ENCODE measurements at regions not wholly inside any gene's neighbourhood (a gene's known extent, or its start where the extent isn't known, plus 50 kb on each side); places are given as distances from the start of the nearest gene placed in this dataset.

DNA sequence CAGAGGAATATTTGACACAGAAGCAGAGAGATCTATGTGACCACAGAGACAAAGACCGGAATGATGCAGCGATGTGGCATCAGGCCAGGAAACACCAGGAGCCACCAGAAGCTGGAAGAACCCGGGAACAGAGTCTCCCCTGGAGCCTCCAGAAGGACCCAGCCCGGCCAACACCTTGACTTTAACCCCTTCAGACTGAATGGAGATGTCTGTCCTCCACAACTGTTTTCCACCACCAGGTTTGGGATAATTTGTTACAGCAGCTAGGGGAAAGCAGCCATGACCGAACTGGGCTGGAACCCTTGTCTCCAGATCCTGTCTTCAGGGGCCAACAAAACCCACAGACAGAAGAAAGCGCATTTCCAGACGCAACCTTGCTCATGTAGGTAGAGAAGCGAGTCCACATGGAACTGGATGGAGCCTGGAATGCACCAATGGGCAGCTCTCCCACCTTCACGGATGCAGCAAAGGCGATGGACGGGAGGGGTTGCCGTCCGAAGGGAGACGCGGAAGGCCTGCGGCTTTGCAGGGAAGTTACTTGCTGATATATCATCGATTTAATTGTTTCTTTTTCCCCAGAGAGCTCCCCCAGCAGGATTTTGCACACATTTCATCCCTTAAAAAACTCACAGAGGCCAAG is 396.6 kb downstream of the NPHP4 start:
- DNase-seq = no peak

DNA sequence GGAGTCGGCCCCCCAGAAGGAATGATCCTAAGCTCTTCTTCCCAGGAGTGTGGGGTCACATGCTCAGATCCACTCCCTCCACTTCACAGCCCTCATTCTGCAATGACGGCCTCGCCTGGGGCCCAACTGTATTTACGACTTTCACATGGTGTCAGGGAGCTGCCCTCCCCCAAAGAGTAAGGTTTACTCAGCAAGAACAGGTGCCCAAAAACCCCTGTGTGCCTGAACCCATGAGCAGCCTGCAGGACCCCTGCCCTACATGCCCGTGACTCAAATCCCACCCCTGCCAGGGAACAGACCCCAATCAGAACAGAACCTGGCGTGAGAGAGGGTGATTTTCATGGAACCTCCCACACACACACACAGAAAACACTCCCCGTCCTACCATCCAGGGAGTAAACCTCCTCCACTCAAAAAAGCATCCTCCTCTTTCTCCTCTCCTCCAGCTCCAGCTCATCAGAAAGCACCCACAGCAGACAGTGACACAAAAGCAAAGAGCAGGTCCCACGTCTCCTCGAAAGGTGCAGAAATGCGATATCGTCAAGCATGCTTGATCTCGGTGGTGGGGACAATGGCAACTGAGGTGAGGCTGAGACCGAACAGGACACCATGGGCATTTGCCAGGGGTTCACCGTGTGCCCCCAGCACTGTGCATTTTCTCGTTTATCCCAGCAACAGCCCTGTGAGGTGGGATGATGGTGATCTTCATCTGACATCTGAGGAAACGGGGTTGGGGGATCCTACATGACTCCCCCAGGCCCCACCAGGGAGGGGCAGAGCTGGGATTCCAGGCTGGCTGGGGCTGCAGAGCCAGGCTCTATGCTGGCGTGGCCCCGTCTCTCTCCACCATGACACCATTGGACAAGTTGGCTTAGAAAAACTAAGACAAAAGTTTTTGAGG is 397.9 kb downstream of the NPHP4 start:
- DNase-seq = no peak

DNA sequence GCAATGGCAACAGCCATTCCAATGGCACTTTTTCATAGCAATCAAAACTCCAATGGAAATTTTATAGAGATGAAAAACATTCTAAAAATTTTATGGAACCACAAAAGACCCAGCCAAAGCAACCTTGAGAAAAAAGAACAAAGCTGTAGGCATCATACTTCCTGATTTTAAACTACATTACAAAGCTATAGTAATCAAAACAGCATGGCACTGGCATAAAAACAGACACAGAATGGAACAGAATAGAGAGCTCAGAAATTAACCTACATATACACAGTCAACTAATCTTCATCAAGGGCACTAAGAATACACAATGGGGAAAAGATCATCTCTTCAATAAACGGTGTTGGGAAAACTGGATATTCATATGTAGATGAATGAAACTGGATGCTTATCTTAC is 401.5 kb downstream of the NPHP4 start:
- no peak for DNase-seq

DNA sequence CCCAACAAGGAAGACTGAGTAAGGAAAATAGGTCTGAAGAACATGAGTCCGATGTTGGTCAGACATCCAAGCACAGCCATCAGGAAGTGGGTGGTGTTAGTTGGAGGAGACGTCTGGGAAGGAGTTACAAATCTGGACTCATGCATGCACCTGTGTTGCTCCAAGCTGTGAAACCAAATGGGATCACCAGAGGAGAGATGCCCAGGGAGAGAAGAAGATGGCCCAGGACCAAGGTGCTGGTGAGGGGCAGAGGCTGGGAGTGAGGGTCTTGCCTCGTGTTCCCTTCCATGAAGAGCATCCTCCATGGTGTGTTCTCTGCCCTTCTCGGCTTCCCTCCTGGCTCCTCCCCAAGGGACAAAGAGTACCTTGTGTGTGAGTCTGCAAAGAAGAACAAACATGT is 405.6 kb downstream of the NPHP4 start:
- DNase-seq = no peak

DNA sequence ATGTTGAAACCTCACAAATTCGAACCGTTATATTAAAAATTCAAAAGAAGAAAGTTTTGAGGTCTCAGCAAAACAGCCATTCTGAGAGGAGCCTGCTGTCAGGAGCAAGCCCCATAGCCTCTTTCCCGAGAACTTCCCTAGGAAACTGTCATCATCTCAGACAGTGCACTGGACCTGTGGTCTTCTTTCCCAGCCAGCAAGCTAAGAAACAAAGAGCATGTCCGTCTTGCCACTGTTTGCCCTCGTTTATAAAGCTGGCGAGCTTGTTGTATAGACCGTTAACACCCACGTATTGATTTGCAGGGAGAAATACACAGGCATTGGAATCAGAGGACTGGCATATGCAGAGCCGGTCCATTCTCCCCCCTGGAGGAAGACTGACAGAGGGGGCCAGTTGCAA is 407.0 kb downstream of the NPHP4 start:
- DNase-seq = no peak

DNA sequence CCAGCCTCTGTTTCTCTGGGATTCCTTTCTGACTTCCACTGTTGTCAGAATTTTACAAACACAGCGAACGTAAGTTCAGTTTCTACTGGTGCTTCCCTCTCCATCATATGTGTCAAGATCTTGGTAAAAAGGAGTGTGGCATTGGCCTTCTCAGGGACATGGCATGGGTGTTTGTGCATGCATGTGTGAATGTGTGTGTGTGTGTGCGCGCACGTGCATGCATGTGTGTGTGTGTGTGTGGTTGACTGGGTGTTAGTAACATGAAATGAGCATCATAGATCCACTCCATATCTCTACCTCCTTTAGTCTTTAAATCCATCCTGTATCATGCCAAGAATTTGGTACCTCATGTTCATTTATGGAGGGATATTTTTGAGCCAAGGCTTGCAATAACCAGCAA is 411.3 kb downstream of the NPHP4 start:
- no peak for DNase-seq

DNA sequence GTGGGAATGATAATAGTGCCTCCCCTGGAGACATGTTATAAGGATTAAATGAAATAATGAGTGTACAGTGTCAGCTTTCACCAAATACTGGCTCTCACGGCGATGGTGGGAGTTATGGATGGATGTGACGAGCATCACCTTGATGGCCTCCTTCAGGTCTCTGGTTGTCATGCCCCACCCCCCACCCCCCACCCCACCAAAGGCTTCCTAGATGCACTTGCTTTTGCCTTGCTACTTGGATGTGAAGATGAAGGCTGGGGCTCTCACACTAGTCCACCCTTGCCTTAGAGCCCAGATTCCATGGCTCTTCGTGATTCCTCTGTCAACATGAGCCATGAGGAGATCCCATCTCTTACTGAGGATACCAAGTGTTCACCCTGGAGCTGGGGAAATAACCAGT is 412.3 kb downstream of the NPHP4 start:
- no peak for DNase-seq

DNA sequence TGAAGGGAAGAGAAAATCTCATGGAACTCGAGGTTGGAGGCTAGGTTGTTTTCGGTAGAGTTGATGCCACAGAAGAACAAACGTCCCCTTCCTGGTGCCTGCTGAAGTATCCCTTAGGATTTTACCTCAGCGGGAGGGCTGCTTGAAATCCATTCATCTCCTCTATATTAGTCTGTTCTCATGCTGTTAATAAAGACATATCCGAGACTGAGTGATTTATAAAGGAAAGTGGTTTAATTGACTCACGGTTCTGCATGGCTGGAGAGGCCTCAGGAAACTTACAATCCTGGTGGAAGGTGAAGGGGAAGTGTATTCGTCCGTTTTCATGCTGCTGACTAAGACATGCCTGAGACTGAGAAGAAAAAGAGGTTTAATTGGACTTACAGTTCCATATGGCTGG is 413.5 kb downstream of the NPHP4 start:
- DNase-seq = no peak

DNA sequence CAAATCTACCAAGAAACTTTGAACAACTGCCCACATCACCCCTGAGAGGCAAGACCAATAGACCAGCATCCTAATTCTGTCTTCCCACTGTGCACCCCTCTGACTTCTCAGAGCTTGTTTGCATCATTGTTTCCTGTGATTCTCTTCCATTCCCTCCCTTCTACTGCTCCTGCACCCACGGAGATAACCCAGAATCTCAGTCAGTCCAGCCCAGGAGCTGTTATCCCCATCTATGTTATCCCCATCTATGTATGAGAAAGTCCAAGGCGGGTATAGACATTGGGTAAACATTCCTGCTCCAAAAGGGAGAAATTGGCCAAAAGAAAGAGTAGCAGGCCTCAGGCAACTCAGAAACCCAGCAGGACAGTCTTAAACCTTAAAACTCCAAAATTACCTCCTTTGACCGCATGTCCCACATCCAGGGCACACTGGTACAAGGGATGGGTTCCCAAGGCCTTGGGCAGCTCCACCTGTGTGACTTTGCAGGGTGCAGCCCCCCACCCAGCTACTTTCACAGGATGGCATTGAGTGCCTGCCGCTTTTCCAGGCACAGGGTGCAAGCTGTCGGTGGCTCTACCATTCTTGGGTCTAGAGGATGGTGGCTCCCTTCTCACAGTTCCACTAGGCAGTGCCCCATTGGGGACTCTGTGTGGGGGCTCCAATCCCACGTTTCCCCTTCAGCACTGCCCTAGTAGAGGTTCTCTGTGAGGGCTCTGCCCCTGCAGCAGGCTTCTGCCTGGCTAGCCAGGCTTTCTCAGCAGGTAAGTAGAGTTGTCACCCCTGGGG is 414.8 kb downstream of the NPHP4 start:
- DNase-seq = no peak

DNA sequence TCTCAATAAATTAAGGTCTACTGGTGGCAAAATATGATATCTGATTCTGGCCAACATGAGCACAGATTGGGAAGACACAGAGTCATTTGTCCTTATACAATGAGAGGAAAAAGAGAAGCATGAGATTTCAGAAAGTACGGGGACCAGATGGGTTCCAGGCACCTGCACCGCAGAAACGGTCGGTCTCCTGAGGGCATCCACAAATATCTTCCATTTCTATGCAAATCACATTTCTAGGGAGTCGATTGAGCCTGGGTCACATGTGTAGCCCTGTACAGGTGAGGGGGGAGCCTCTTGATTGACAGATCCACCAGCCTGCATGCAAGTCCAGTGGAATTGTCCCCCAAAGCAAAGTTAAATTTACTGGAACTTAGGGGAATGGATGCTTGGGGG is 415.6 kb downstream of the NPHP4 start:
- DNase-seq = no peak

DNA sequence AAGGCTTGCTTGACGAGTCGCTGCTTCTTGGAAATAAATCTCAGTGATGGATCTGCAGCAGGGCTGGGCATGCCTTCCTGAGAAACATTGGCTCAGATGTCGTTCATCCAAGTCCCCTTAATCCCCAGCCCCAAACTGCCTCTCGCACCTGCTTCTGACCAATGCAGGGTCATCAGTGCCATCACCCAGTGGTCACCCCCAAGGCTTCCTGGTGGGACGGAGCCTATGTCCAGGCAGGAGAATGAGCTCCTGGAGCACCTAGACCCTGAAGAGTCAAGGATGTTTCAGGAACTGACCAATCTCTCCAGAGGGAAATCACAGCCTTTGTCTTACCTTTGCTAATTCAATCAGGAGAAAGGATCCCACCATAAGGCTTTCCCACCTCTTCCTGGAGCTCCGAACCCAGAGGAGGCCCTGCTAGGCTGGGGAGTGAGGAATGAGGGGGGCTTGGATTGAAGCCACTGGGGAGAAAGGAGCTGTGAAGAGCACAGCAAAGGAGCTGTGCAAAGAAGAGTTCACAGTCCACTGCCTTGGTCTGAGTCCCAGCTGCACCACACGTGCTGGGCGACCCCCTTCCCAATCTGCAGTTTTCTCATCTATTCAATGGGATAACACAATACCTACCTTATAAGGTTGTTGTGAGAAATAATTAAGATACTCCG is 416.1 kb downstream of the NPHP4 start:
- DNase-seq = no peak

DNA sequence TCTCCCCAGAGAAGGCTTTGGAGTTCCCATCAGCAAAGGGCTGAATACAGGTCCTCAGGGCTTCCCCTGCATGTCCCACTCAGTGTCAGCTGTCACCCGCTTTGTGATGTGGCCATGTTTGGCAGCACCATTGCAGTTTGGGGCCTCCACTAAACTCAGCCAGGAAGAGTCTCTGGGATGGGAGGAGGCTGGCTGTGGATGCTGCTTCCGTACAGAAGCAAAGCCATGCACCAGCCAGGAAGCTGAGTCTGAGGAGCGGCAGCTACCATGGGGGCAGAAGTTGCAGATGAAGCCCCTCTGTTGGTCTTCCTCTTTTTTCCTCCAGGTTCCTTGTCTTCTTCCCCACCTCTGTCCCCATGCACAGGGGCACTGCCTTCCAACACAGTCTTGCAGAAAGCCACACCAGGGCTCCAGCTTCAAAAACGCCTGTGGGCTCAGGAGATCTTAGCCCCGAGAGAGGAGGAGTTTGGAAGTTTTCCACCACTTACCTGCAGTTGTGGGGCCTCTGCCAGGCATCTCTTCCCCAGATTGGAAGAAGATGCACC is 416.8 kb downstream of the NPHP4 start:
- no peak for DNase-seq

DNA sequence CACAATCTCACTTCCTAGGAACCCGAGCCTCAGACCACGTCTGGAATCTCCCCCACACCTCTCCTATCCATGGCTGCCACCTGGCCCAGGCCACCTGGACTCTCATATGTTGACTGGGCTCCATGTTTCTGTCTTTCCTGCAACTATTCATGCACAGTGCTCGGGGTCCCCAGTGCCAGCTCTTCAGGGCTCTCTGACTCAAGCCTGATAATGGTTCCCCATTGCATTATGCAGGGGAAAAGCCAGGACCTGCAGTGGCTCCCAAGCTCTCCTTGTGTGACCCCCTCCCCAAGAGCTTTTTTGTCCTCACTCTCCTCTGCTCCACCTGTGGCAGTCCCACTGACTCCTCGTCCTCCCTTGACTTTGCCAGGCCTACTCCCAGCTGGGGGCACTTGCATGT is 417.6 kb downstream of the NPHP4 start:
- no peak for DNase-seq

DNA sequence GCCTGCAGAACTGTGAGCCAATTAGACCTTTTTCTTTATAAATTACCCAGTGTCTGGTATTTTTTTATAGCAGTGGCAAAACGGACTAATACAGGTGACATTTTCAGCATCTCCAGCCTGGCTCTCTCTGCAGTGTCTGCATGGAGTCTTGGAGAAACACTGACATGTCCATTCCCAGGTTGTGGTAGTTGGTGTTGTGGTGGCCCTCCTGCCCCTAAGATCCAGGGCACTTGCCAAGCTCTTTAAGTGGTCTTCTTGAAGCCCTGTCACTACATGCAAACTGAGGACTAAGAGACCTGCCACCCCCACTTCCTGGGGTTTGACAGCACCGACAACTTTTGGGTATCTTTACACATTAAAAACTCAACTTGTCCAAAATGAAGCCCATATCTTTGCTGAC is 419.4 kb downstream of the NPHP4 start:
- DNase-seq = no peak

DNA sequence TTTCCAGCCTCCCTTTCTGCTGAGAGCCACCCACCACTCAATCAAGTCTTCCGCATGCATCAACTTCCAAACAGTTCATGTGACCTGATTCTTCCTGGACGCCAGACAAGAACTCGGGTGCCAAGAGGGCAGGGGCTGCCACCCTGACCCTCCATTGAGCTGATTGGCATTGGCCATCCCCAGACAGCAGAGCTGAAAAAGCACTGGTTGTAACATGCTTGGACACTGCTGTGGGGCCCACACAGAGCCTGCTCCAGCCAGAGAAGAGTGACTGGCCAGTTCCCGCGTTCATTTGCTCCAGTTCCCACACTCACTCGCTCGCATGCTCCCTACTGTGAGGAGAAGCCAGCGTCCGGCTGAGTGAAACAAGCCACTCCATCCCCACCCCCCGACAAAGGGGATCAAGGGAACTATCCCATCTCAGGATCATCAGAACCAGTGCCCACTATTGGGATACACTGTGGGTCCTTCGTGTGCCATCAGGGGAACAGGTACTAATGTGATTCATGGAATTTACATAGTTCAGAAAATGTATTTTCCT is 420.3 kb downstream of the NPHP4 start:
- DNase-seq = no peak

DNA sequence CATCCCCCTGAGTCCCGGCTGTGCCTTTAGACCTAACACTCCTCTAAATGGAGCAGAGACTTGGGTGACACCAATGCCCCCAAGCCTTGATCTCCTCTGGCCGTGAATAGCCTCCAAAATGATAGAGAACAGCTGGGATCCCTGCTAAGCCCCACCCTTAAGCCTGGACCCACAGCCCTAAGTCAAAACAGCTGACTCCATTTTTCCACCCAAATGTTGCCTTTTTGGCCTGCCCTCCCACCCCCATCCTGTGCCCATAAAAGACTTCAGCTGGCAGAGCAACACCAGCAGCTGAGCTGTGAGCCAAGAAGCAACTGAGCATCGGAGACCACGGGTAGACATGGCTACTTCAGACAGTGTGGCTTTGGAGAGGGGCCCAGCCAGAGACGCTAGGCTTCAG is 420.8 kb downstream of the NPHP4 start:
- DNase-seq = no peak

DNA sequence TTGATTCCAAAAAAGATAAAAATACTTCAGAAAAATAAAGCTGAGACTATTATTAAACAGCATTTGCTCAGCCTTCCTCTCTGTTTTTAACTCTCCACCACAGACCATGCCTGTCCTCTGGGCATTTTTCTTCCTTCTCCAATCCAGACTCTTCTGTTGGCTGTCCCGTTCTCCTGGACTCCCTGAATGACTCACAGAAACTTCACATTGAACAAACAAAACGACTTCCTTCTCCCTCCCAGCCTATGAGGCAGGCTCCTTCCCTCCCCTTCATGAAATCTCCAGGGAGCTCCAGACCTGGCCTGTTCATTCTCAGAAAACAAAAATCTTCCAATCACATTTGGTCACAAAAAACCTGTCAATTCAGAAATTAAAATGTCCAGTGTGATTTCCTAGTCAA is 421.3 kb downstream of the NPHP4 start:
- DNase-seq = no peak

DNA sequence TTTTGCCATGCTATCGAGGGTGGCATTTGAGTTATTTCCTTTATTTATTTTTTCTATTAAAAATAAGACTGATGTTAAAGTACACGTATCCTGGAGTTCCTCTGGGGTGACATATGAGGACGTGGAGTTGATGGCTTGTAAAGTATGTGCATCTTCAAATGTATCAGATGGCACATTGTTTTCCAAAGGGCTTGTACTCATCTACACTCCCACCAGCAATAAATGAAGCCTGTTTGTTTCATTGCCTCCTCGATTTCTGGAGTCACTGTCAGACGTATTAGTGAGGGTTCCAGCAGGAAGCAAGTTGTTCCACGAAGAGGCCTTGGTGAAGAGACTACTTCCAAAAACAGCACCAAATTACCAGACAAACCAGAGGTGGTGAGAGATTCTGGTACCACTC is 423.9 kb downstream of the NPHP4 start:
- DNase-seq = no peak

DNA sequence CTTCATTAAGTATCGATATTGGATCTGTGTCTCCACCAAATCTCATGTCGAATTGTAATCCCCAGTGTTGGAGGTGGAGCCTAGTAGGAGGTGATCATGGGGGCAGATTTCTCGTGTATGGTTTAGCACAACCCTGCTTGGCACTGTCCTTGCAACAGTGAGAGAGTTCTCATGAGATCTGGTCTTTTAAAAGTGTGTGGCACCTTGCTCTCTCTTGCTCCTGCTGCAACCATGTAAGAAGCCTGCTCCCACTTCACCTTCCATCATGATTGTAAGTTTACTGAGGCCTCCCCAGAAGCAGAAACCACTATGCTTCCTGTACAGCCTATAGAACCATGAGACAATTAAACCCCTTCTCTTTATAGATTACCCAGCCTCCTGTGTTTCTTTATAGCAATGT is 424.4 kb downstream of the NPHP4 start:
- DNase-seq = no peak

DNA sequence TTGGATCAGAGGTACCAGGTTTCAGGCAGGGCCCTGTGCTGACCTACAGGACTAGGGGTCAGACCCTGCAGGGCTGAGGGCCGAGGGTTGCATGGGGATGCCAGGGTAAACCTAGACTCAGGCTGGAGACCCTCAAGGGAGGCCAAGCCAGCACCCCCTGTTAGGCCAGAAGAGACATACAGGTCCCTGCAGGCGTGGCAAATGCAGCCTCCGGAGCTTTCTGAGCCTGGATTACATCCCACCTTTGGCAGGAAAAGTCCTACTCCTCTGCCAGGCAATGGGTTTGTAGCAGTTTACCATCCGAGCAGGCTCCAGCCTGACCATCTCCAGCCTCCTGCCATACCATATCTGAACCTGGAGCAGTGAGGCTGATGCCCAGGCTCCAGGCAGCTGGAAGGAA is 425.3 kb downstream of the NPHP4 start:
- no peak for DNase-seq

DNA sequence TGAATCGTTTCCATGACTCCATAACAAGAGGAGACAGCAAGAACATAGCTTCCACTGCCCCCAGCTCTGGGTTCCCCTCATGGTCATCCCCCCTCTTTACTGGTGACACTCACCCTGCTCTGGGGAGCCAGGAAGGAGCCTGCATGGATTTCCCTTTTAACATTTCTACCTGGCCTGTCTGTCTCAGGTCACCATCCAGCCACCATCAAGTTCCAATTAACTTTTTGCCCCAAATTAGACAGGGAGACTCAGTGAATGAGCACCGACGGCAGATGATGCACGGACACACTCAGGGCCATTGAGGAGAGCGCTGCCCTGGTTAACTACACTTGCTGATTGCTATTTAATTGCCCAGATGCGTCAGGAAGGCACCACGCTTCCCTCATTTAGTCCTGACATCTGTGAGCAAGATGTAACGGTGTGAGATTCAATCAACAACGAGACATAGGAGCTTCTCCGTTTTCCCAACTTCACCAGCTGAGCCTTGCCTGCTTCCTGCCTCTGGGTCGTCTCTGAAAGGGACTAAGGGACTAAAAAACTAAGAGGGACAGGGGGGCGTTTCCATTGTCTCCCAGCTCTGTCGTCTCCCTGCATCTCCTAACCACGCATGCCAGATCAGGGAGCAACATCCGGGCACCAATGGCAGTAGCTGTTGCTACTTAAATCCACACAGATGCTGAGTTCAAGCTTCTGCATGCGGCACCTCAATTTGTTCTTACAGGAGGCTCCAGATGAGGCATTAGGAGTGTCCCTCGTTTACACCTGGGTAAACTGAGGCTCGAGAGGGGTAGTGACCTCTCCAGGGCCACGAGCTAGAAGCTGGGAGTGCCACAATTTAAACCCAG is 426.7 kb downstream of the NPHP4 start:
- no peak for DNase-seq

Data from GOT3 (cell line).